HG03558 (cell line): ENCODE measurements at regions not wholly inside any gene's neighbourhood (a gene's known extent, or its start where the extent isn't known, plus 50 kb on each side); places are given as distances from the start of the nearest gene placed in this dataset.

Source experiments
- ATAC-seq: cut with Tn5 transposase; IDR thresholded peaks from one replicate; pipeline ENCODE4 v1.9.1; 2021; ENCODE audit warnings: moderate number of reproducible peaks; ENCODE audit not compliant: unreplicated experiment; ENCODE audit errors: extremely low read depth

GRCh38 chr3:117706037-117706436 lies 996.5 kb downstream of the TUSC7 start:
- no peak for ATAC-seq

GRCh38 chr3:117706756-117707155 lies 997.2 kb downstream of the TUSC7 start:
- ATAC-seq, result no peak

- no peak for ATAC-seq
These were observed 999.0 kb downstream of the TUSC7 start for GRCh38 chr3:117708601-117709000.

GRCh38 chr3:117709108-117709507 lies 999.5 kb downstream of the TUSC7 start:
- no peak for ATAC-seq

GRCh38 chr3:117710501-117710900 lies 1000.9 kb downstream of the TUSC7 start:
- no peak for ATAC-seq

GRCh38 chr3:117719316-117719926 lies 1009.8 kb downstream of the TUSC7 start:
- ATAC-seq, result no peak

- no peak for ATAC-seq
These were observed 1012.3 kb downstream of the TUSC7 start for GRCh38 chr3:117721866-117722265.

- no peak for ATAC-seq
These were observed 1013.3 kb downstream of the TUSC7 start for GRCh38 chr3:117722856-117723255.

- no peak for ATAC-seq
These were observed 1014.2 kb downstream of the TUSC7 start for GRCh38 chr3:117723825-117724224.

GRCh38 chr3:117725314-117725713 lies 1015.7 kb downstream of the TUSC7 start:
- ATAC-seq, result no peak

GRCh38 chr3:117726776-117727175 lies 1017.2 kb downstream of the TUSC7 start:
- ATAC-seq, result no peak

- no peak for ATAC-seq
These were observed 1018.6 kb downstream of the TUSC7 start for GRCh38 chr3:117728226-117728625.

GRCh38 chr3:117734496-117734895 lies 1024.9 kb downstream of the TUSC7 start:
- ATAC-seq, result no peak

GRCh38 chr3:117735481-117736101 lies 1026.0 kb downstream of the TUSC7 start:
- no peak for ATAC-seq

GRCh38 chr3:117736846-117737245 lies 1027.3 kb downstream of the TUSC7 start:
- ATAC-seq, result no peak

GRCh38 chr3:117743993-117744392 lies 1034.4 kb downstream of the TUSC7 start:
- ATAC-seq, result no peak

- ATAC-seq, result no peak
These were observed 1035.4 kb downstream of the TUSC7 start for GRCh38 chr3:117744935-117745334.

- ATAC-seq, result no peak
These were observed 1035.9 kb downstream of the TUSC7 start for GRCh38 chr3:117745516-117745915.

GRCh38 chr3:117746066-117746465 lies 1036.5 kb downstream of the TUSC7 start:
- ATAC-seq, result no peak

- ATAC-seq, result no peak
These were observed 1038.6 kb downstream of the TUSC7 start for GRCh38 chr3:117748131-117748530.

- ATAC-seq, result no peak
These were observed 1041.2 kb downstream of the TUSC7 start for GRCh38 chr3:117750674-117751269.

- no peak for ATAC-seq
These were observed 1042.1 kb downstream of the TUSC7 start for GRCh38 chr3:117751651-117752050.
